BJ (cell line): ENCODE measurements at regions not wholly inside any gene's neighbourhood (a gene's known extent, or its start where the extent isn't known, plus 50 kb on each side); places are given as distances from the start of the nearest gene placed in this dataset.
A peak's percentile ranks its signal among the peaks of the same experiment; 100 is the strongest.

Experiments used
- CTCF ChIA-PET: fragments of 350-600 bp; formaldehyde crosslinking; extraction: SDS; loops from one replicate; lab custom pipeline; 2021; ENCODE audit warnings: antibody characterized with exemption, inconsistent platforms; lab: Yijun Ruan, JAX
- POLR2A ChIA-PET: fragments of 300-600 bp; sonication (Branson Sonifier 250); formaldehyde crosslinking; extraction: SDS; loops from one replicate; lab custom pipeline; 2021; ENCODE audit warnings: antibody characterized with exemption; lab: Charles Lee
- DNase-seq: peaks from one replicate; pipeline ENCODE4 v3.0.0-alpha.2; 2011; ENCODE audit warnings: low read depth
- H3K27me3 ChIP-seq: 2 replicates; pipeline ENCODE4 v1.6.0; 2011; ENCODE audit warnings: low read length; ENCODE audit not compliant: control insufficient read depth, insufficient read depth
- H3K36me3 ChIP-seq: 2 replicates; pipeline ENCODE4 v1.5.1; 2011; ENCODE audit warnings: low read length; ENCODE audit not compliant: control insufficient read depth, insufficient read depth
- H3K4me3 ChIP-seq: 2 replicates; pipeline ENCODE4 v1.5.1; 2011; ENCODE audit warnings: low read depth, mild to moderate bottlenecking, control low read depth, low read length
- CTCF ChIP-seq: IDR thresholded peaks from 2 replicates; pipeline ENCODE4 v1.5.1; 2011; ENCODE audit warnings: low read depth, mild to moderate bottlenecking, control low read depth, inconsistent platforms, low read length, moderate library complexity; ENCODE audit not compliant: insufficient read depth

GRCh38 chr3:193872265-193872753 is 263.6 kb upstream of the HES1 start:
- no peak for TF ChIP-seq CTCF
- POLR2A ChIA-PET = no interaction called here
- peaks cover 16% of the 10 kb centered on the region for H3K27me3 ChIP-seq

DNA sequence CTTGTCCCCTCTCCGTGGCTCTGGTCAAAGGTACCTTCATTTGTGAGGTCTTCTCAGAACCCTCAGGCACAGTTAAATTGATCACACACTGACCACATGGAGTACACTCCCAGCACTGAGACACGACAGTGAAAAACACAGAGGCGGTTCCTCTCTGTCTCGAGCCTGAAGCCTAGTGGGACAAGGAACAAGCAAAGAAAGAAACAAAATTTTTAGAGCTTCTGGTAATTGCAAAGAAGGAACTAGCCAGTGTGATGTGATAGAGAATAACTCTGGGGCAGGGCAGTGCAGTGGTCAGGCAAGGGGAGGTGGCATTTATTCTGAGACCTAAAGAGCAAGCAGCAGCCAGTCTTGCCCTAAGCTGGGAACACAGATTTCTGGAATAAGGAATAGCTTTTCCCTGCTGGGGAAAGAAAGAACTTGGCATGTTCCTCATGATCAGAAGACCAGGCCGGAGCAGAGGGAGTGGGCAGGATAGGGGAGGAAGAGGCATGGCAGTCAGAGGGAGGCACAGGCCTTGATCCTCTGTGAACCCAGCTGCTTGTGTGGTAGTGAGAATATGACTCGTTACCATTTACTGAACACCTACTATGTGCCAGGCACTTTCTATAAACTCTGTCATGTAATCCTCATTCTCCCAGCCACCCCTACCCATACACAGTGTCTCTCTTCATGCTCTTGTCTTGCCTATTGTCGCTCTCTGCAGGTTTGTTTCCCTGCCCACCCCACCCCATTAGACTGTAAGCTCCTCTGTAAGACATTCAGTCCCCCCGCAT is 262.3 kb upstream of the HES1 start:
- CTCF ChIA-PET = interaction anchor here (0.6 kb wide), 1 partner anchor 130 kb away, joined by 3 read pairs; no protein-coding TSS in a partner anchor
- Histone ChIP-seq H3K36me3 (no peaks in the 10 kb centered on the region), H3K4me3 (no peak overlapping the region), H3K27me3 (peaks cover 16% of the 10 kb centered on the region)
- POLR2A ChIA-PET = no interaction called here
- TF ChIP-seq CTCF = no peak
- no peak for DNase-seq

More at GRCh38 chr3:193872265-193872753, 263.6 kb upstream of the HES1 start:
- H3K36me3 ChIP-seq = no peaks in the 10 kb centered on the region
- CTCF ChIA-PET = interaction anchor here (1.1 to 2.0 kb wide), 2 partner anchors 91 to 444 kb away, joined by 3 to 7 read pairs; no protein-coding TSS in a partner anchor
- no peak overlapping the region for H3K4me3 ChIP-seq
- DNase-seq = peak; percentile 79

DNA sequence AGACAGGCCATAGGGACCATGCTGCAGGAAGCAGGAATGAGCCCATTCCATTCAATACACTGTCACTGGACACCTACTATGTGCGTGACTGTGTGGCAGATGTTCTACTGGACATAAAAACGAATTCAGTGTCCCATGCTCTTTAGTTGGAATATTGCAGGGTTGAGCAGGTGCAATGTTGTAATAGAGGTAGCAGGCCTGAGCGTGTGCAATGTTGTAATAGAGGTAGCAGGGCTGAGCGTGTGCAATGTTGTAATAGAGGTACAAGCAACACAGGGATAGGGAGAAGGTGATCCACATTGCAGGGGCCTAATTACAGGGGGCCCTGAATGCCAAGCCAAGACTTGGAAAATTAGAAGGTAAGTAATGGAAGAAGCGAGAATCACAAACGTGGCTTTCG is 261.4 kb upstream of the HES1 start:
- Histone ChIP-seq H3K27me3 (peaks cover 16% of the 10 kb centered on the region), H3K36me3 (no peaks in the 10 kb centered on the region), H3K4me3 (no peak overlapping the region)
- CTCF ChIA-PET = no interaction called here
- POLR2A ChIA-PET = no interaction called here
- DNase-seq = no peak
- TF ChIP-seq CTCF = no peak

DNA sequence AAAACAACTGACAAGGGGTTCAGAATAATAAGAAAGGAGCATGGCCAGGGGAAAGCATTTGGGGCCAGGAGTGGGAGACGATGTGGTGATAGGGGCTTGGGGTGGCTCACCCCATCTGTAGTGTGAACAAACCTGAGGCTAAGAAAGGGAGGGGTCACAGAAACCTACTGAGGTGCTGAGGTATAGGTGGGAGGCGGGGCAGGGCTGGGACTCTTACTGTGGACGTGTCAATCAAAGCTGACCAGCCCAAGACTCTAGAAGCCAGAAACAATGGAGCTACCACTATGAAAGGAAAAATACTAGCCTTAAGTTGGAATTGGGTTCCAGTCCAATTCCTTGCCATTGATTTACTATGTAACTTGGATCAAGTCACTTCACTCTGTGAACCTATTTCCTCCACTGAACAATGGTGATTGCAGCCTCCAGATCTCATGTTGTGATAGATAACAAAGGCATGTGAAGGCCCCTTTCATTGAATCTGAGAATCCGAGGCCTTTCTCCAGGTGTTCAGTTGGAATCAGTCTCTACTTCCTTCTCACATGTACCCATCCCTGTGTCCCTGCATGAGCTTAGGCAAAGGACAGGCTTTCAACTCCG is 260.9 kb upstream of the HES1 start:
- DNase-seq = no peak
- H3K4me3 ChIP-seq = no peak overlapping the region
- ChIA-PET CTCF (no interaction called here), POLR2A (no interaction called here)
- TF ChIP-seq CTCF = no peak
- peaks cover 16% of the 10 kb centered on the region for H3K27me3 ChIP-seq
- no peaks in the 10 kb centered on the region for H3K36me3 ChIP-seq

- H3K4me3 ChIP-seq = no peak overlapping the region
- peaks cover 19% of the 10 kb centered on the region for H3K27me3 ChIP-seq
- no peak for TF ChIP-seq CTCF
- H3K36me3 ChIP-seq = no peaks in the 10 kb centered on the region
- ChIA-PET CTCF (no interaction called here), POLR2A (interaction anchor here (0.6 kb wide), 1 partner anchor 113 kb away, joined by 10 read pairs; no protein-coding TSS in a partner anchor)
- no peak for DNase-seq
These were observed 260.2 kb upstream of the HES1 start for GRCh38 chr3:193875601-193876321.
